ENCODE measurements at regions not wholly inside any gene's neighbourhood (a gene's known extent, or its start where the extent isn't known, plus 50 kb on each side); places are given as distances from the start of the nearest gene placed in this dataset.

- DNase-seq (ENCODE audit: low read depth): no peak
Observed at GRCh38 chr18:77657651-77658298, 408.1 kb downstream of the GALR1 start.

- DNase-seq (ENCODE audit: low read depth): no peak
Observed at GRCh38 chr18:77658299-77658662, 408.6 kb downstream of the GALR1 start.

GRCh38 chr18:77658751-77659448 is 409.3 kb downstream of the GALR1 start:
- DNase-seq (ENCODE audit: low read depth): no peak

- no peak for DNase-seq (ENCODE audit: low read depth)
Observed at GRCh38 chr18:77666613-77667012, 417.0 kb downstream of the GALR1 start.

GRCh38 chr18:77668219-77668618 is 418.6 kb downstream of the GALR1 start:
- no peak for DNase-seq (ENCODE audit: low read depth)

GRCh38 chr18:77669331-77669730 is 419.7 kb downstream of the GALR1 start:
- no peak for DNase-seq (ENCODE audit: low read depth)

- DNase-seq (ENCODE audit: low read depth): no peak
Observed at GRCh38 chr18:77671456-77672167, 422.0 kb downstream of the GALR1 start.

GRCh38 chr18:77676910-77677309 is 427.3 kb downstream of the GALR1 start:
- no peak for DNase-seq (ENCODE audit: low read depth)

- DNase-seq (ENCODE audit: low read depth): no peak
Observed at GRCh38 chr18:77677536-77677935, 427.9 kb downstream of the GALR1 start.

- DNase-seq (ENCODE audit: low read depth): no peak
Observed at GRCh38 chr18:77679869-77680268, 430.2 kb downstream of the GALR1 start.

- DNase-seq (ENCODE audit: low read depth): peak; percentile 12
Observed at GRCh38 chr18:77700051-77700450, 450.4 kb downstream of the GALR1 start.

- no peak for DNase-seq (ENCODE audit: low read depth)
Observed at GRCh38 chr18:77701977-77702376, 452.3 kb downstream of the GALR1 start.

GRCh38 chr18:77702686-77703085 is 453.0 kb downstream of the GALR1 start:
- DNase-seq (ENCODE audit: low read depth): no peak

- DNase-seq (ENCODE audit: low read depth): no peak
Observed at GRCh38 chr18:77705301-77705700, 455.7 kb downstream of the GALR1 start.

- DNase-seq (ENCODE audit: low read depth): no peak
Observed at GRCh38 chr18:77708826-77709506, 459.3 kb downstream of the GALR1 start.

- DNase-seq (ENCODE audit: low read depth): no peak
Observed at GRCh38 chr18:77711096-77711495, 461.4 kb downstream of the GALR1 start.

- no peak for DNase-seq (ENCODE audit: low read depth)
Observed at GRCh38 chr18:77714716-77715115, 465.1 kb downstream of the GALR1 start.

- no peak for DNase-seq (ENCODE audit: low read depth)
Observed at GRCh38 chr18:77716282-77716681, 466.6 kb downstream of the GALR1 start.

GRCh38 chr18:77733292-77733903 is 483.8 kb downstream of the GALR1 start:
- DNase-seq (ENCODE audit: low read depth): peak; percentile 32

- no peak for DNase-seq (ENCODE audit: low read depth)
Observed at GRCh38 chr18:77736842-77737241, 487.2 kb downstream of the GALR1 start.

GRCh38 chr18:77737405-77737804 is 487.8 kb downstream of the GALR1 start:
- no peak for DNase-seq (ENCODE audit: low read depth)

- DNase-seq (ENCODE audit: low read depth): peak; percentile 7
Observed at GRCh38 chr18:77749089-77749488, 499.4 kb downstream of the GALR1 start.

Measured in HT1080 (cell line).